T-helper 1 cell treated with Interleukin-12 subunit alpha and Interleukin-12 subunit beta and Interleukin-4 antibody, amounts not matched to agents 30 μg/mL and 1 μg/mL, for 36 hours (primary cell): ENCODE measurements at regions not wholly inside any gene's neighbourhood (a gene's known extent, or its start where the extent isn't known, plus 50 kb on each side); places are given as distances from the start of the nearest gene placed in this dataset.
"Not testable (repeated sequence)": the region's sequence is repeated elsewhere in the genome, so short reads cannot be mapped to it uniquely, and the experiment has no call there.

ENCODE experiments used
- H3K27ac Mint-ChIP-seq: one replicate; pipeline ENCODE4 v1.8.0; 2021; ENCODE audit warnings: mild to moderate bottlenecking, mixed read lengths
- H3K27me3 Mint-ChIP-seq: one replicate; pipeline ENCODE4 v1.8.0; 2021; ENCODE audit warnings: low read depth, mixed read lengths
- H3K36me3 Mint-ChIP-seq: one replicate; pipeline ENCODE4 v1.8.0; 2021; ENCODE audit warnings: low read depth, mixed read lengths
- H3K4me1 Mint-ChIP-seq: one replicate; pipeline ENCODE4 v1.8.0; 2021; ENCODE audit warnings: low read depth, mixed read lengths
- H3K4me3 Mint-ChIP-seq: one replicate; pipeline ENCODE4 v1.8.0; 2021; ENCODE audit warnings: mild to moderate bottlenecking, moderate library complexity, mixed read lengths
- H3K9me3 Mint-ChIP-seq: one replicate; pipeline ENCODE4 v1.8.0; 2021; ENCODE audit warnings: mixed read lengths

DNA sequence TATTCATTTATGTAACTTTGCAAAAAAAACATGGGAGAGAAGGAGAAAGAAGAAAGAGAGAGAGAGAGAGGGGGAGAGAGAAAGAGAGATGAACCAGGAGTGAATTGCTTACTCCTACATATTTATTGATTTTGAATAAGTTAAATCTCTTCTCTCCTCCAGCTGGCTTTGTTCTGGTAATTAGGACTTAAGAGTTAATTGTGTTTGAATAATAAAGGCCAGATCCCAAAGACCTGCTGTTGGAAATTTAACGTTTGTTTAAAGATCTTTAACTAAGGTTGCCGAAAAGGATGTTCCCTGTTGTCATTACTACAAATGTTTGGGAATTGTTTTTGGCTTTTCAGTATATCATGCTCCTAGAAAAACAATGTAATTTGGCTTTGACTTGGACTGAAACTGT, 473.0 kb downstream of the TUSC1 start:
- Mint-ChIP-seq H3K27ac (no peak overlapping the region), H3K4me3 (no peak overlapping the region), H3K4me1 (no peaks in the 10 kb centered on the region), H3K36me3 (no peaks in the 10 kb centered on the region), H3K9me3 (peaks cover 34% of the 10 kb centered on the region), H3K27me3 (no peaks in the 10 kb centered on the region)

DNA sequence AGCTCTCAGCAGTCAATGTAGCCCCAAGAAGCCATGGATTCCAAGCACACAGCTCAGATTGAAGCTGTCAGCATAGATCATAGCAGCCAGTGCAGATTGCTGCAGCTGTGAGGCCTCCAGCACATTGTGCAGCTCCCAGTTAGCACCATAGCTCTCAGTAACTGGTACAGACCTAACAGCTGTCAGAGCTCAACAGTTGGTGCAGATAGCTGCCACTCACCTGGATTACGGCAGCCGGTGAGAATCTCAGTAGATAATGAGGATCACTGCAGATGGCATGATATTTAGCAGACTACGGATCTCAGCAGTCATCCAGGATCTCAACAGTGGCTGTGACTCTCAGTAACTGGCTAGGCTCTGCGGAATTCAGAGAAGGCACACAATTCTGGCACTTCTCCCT, 500.4 kb downstream of the TUSC1 start:
- Mint-ChIP-seq H3K27me3 (no peaks in the 10 kb centered on the region), H3K4me3 (no peak overlapping the region), H3K36me3 (no peaks in the 10 kb centered on the region), H3K27ac (no peak overlapping the region), H3K4me1 (no peaks in the 10 kb centered on the region), H3K9me3 (peaks cover 45% of the 10 kb centered on the region)

DNA sequence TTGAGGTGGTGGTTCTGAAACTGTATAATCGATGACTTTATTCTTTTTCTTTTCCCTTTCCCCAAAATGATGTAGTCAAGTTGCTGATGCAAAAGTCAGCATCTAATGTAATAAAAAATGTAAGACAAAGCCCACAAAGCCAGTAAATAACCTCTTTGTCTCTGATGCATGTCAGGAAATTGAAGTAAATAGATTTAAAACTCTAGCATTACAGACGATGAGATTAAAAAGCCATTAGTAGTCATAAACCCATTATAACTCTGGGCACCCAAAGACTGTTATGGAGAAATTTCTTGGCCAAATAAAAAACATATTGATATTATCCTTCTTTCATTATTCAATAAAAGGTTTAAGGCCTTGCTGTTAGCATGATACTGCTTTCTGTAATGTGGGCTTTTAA, 548.7 kb downstream of the TUSC1 start:
- no peaks in the 10 kb centered on the region for H3K4me1 Mint-ChIP-seq
- H3K36me3 Mint-ChIP-seq = no peaks in the 10 kb centered on the region
- peaks cover 30% of the 10 kb centered on the region for H3K9me3 Mint-ChIP-seq
- no peaks in the 10 kb centered on the region for H3K27me3 Mint-ChIP-seq
- no peak overlapping the region for H3K4me3 Mint-ChIP-seq
- H3K27ac Mint-ChIP-seq = no peak overlapping the region

DNA sequence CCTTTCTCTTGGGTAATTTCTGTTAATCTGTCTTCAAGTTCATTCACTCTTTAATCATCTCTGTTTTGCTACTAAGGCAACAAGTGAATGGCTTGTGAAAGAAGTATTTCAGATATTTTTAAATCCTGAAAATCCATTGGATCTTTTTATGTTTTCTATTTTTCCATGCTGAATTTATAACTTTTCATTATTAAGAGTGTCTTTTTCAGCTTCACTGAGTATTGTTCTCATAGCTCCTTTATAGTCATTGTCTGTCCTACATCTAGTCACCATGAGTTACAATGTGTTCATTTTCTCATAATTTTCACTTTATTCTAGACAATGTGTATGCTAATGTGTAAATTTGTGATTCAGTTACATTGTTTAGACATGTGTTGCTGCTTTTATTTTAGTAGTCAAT, 556.4 kb downstream of the TUSC1 start:
- no peaks in the 10 kb centered on the region for H3K27me3 Mint-ChIP-seq
- no peak overlapping the region for H3K4me3 Mint-ChIP-seq
- H3K9me3 Mint-ChIP-seq = peaks cover 40% of the 10 kb centered on the region
- no peaks in the 10 kb centered on the region for H3K4me1 Mint-ChIP-seq
- H3K36me3 Mint-ChIP-seq = no peaks in the 10 kb centered on the region
- no peak overlapping the region for H3K27ac Mint-ChIP-seq

DNA sequence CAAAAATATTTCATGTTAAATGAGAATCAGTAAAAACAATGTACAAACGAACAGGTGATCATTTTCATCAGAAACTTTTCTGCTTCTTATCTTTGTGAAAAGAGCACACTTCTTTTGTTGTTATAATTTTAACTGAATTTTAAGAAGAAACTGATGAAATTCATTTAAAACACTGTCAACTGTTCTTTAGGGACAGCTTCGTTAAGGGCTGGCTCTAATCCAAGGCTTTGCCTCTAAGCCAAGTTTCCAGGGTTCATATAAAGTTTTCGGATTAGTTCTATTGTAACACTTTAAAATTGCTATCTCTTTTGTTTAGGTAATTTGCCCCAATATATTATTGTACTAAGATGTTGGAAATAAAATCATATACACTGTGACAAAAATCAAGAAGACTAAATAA, 559.2 kb downstream of the TUSC1 start:
- Mint-ChIP-seq H3K9me3 (peaks cover 36% of the 10 kb centered on the region), H3K4me1 (no peaks in the 10 kb centered on the region), H3K27me3 (no peaks in the 10 kb centered on the region), H3K27ac (no peak overlapping the region), H3K36me3 (no peaks in the 10 kb centered on the region), H3K4me3 (no peak overlapping the region)

DNA sequence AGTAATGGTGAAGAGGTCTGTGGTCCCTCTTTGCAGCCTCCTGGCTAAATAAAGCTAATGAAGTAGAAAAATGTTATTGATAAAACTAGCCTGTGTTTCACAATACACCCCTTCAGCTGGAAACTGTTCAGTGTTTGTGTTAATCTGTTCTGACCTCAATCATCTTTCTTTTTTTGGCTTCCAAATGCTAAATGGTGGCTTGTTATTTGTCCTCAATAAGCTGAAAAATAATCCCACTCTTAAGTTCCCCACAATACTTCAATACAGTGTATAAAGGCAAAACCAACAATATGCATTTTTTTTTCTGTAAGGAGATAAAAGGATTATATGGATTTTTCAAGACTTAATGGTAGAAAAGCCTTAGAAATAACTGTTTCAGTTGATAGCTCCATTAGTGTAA, 560.5 kb downstream of the TUSC1 start:
- Mint-ChIP-seq H3K27me3 (no peaks in the 10 kb centered on the region), H3K4me3 (no peak overlapping the region), H3K27ac (no peak overlapping the region), H3K9me3 (peaks cover 35% of the 10 kb centered on the region), H3K36me3 (no peaks in the 10 kb centered on the region), H3K4me1 (no peaks in the 10 kb centered on the region)

DNA sequence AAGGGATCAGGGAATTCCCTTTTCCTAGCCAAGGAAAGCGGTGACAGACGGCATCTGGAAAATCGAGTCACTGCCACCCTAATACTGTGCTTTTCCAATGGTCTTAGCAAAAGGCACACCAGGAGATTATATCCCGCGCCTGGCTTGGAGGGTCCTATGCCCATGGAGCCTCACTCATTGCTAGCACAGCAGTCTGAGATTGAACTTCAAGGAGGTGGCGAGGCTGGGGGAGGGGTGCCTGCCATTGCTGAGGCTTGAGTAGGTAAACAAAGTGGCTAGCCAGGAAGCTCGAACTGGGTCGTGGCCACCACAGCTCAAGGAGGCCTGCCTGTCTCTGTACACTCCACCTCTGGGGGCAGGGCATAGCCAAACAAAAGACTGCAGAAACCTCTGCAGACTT, 556.5 kb upstream of the IZUMO3 start:
- not testable (repeated sequence) for H3K36me3 Mint-ChIP-seq, H3K27ac Mint-ChIP-seq, H3K27me3 Mint-ChIP-seq, H3K4me3 Mint-ChIP-seq, H3K4me1 Mint-ChIP-seq
- H3K9me3 Mint-ChIP-seq = peaks cover 30% of the 10 kb centered on the region

DNA sequence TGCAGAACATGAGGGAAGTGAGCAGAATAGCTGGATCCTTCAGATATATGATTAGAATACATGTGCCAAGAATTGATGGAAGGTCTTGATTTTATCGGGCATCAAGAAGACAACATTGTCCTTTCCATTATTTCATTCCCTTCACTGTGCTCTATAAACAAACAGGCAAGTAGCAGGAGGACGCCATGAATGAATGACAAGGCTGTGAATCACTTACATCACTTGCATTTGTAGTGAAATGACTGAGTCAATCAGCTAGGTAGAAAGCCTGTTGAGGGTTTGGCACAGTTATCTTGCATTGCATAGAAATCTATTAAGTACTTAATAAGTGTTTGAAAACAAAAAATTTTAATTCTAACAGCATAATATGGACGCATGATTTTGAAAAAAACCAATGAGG, 548.8 kb upstream of the IZUMO3 start:
- H3K27ac Mint-ChIP-seq = no peak overlapping the region
- no peak overlapping the region for H3K4me3 Mint-ChIP-seq
- no peaks in the 10 kb centered on the region for H3K9me3 Mint-ChIP-seq
- H3K27me3 Mint-ChIP-seq = no peaks in the 10 kb centered on the region
- no peaks in the 10 kb centered on the region for H3K36me3 Mint-ChIP-seq
- H3K4me1 Mint-ChIP-seq = no peaks in the 10 kb centered on the region

DNA sequence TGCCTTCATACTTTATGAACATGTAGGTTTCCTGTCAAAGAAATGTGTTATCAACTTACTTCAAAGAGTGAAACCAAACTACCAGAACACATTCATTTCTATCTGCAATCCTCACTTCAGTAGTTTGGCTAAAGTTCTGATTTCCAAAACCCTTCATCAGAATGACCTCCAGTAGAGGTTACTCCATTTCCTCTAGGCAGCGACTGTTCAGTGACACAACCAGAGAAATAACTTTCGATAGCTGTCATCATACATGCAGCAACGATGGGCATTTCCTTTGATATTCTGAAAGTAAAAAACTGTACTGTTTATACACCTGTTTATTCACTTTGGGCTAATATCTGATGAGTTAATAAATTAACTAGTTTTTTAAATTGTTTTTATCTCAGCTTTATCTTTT, 532.5 kb upstream of the IZUMO3 start:
- Mint-ChIP-seq H3K27me3 (no peaks in the 10 kb centered on the region), H3K9me3 (peaks cover 17% of the 10 kb centered on the region), H3K27ac (no peak overlapping the region), H3K4me1 (no peaks in the 10 kb centered on the region), H3K4me3 (no peak overlapping the region), H3K36me3 (no peaks in the 10 kb centered on the region)

DNA sequence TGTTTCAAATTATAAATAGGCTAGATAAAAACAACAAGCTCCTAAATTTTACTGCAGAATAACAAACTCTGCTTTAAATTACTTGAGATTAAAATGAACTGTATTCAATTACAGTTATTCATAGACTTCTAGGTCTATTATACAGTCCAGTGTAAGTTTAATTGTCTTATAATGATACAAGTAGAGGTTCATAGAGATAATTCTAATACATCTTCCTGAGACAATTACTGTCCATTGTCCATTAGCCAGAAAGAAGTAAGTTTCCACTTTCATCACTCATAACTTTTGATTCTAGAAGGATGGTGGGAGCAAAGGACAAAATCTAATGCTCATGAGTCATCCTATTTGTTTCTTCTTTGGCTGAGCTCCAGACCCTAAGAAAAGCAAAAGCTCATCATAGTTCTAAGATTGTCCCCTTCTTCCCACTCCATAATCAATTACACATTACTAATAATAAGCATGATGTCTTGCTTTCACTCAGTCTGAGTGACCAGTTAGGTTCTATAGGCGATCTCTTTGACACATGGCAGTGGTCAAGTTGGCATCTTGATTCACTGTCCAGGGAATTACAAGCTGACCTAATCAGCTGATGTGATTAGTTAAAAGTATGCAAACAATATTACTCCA, 502.5 kb upstream of the IZUMO3 start:
- Mint-ChIP-seq H3K4me1 (no peaks in the 10 kb centered on the region), H3K27me3 (no peaks in the 10 kb centered on the region), H3K4me3 (no peak overlapping the region), H3K9me3 (peaks cover 20% of the 10 kb centered on the region), H3K36me3 (no peaks in the 10 kb centered on the region), H3K27ac (no peak overlapping the region)

DNA sequence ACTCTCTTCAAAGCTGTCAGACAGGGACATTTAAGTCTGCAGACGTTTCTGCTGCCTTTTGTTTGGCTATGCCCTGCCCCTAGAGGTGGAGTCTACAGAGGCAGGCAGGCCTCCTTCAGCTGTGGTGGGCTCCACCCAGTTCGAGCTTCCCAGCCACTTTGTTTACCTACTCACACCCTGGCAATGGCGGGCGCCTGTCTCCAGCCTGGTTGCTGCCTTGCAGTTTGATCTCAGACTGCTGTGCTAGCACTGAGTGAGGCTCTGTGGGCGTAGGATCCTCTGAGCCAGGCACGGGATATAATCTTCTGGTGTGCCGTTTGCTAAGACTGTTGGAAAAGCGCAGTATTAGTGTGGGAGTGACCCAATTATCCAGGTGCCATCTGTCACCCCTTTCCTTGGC, 499.8 kb upstream of the IZUMO3 start:
- H3K36me3 Mint-ChIP-seq, H3K4me1 Mint-ChIP-seq, H3K4me3 Mint-ChIP-seq, H3K27me3 Mint-ChIP-seq, H3K27ac Mint-ChIP-seq: not testable (repeated sequence)
- H3K9me3 Mint-ChIP-seq = peaks cover 21% of the 10 kb centered on the region

DNA sequence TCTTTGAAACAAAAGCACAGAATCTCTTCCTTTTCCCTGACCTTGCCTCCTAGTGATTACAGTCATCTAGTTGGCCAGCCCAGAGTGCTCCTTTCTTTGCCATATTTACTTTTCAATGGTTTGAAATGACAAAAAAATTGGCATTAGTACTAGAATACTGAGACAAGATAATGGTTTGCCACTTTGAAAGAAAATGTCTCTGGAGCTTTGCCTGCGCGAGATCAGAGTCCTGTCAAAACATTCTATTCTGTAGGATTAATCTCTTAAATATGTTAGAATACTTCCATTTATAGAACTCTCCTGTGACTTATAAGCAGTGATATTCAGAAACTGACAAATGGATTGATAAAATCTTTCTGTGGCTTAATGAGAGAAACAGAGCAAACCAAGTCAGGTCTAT, 484.0 kb upstream of the IZUMO3 start:
- Mint-ChIP-seq H3K27me3 (no peaks in the 10 kb centered on the region), H3K4me3 (no peak overlapping the region), H3K36me3 (no peaks in the 10 kb centered on the region), H3K4me1 (no peaks in the 10 kb centered on the region), H3K27ac (no peak overlapping the region), H3K9me3 (peaks cover 19% of the 10 kb centered on the region)

DNA sequence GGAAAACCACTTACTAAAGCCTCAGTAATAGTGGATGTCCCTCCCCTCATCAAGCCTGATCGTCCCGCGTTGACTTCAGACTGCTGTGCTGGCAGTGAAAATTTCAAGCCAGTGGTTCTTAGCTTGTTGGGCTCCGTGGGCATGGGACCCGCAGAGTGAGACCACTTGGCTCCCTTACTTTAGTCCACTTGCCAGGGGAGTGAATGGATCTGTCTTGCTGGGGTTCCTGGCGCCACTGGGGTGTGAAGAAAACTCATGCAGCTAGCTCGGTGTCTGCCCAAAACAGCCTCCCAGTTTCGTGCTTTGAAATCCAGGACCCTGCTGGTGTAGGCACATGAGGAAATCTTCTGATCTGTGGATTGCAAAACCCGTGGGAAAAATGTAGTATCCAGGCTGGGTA, 480.0 kb upstream of the IZUMO3 start:
- no peak overlapping the region for H3K27ac Mint-ChIP-seq
- H3K27me3 Mint-ChIP-seq = no peaks in the 10 kb centered on the region
- H3K4me1 Mint-ChIP-seq = no peaks in the 10 kb centered on the region
- peaks cover 44% of the 10 kb centered on the region for H3K9me3 Mint-ChIP-seq
- H3K36me3 Mint-ChIP-seq = no peaks in the 10 kb centered on the region
- no peak overlapping the region for H3K4me3 Mint-ChIP-seq

DNA sequence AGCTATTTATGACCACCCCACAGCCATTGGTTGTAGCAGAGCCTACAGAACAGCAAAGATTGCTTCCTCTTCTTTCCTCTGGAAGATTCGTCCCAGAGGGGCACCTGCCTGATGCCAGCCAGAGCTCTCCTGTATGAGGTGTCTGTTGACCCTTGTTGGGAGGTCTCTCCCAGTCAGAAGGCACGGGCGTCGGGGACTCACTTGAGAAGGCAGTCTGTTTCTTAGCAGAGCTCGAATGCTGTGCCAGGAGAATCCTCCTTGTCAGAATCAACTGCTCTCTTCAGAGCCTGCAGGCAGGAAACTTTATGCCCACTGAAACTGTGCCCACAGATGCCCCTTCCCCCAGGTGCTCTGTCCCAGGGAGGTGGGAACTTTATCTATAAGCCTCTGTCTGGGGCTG, 479.5 kb upstream of the IZUMO3 start:
- Mint-ChIP-seq H3K9me3 (peaks cover 46% of the 10 kb centered on the region), H3K27ac (no peak overlapping the region), H3K4me3 (no peak overlapping the region), H3K4me1 (no peaks in the 10 kb centered on the region), H3K36me3 (no peaks in the 10 kb centered on the region), H3K27me3 (no peaks in the 10 kb centered on the region)

DNA sequence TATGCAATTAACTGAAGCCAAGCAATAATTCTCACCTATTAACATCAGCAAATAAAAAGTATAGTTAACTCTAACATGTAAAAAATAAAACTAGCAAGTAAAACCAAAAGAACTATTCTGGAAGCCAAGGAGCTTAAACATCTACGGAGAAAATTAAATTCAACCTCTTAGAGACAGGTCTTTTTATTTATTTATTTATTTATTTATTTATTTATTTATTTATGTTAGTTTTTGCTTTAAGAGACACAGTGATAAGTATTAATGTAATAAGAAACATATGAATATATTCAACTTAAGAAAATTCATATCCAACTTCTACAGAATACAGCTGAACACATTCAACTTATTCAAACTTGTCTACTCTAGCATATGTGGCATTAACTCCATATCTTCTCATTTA, 472.1 kb upstream of the IZUMO3 start:
- H3K4me1 Mint-ChIP-seq = no peaks in the 10 kb centered on the region
- H3K9me3 Mint-ChIP-seq = peaks cover 29% of the 10 kb centered on the region
- H3K4me3 Mint-ChIP-seq = no peak overlapping the region
- no peaks in the 10 kb centered on the region for H3K36me3 Mint-ChIP-seq
- no peak overlapping the region for H3K27ac Mint-ChIP-seq
- H3K27me3 Mint-ChIP-seq = no peaks in the 10 kb centered on the region

DNA sequence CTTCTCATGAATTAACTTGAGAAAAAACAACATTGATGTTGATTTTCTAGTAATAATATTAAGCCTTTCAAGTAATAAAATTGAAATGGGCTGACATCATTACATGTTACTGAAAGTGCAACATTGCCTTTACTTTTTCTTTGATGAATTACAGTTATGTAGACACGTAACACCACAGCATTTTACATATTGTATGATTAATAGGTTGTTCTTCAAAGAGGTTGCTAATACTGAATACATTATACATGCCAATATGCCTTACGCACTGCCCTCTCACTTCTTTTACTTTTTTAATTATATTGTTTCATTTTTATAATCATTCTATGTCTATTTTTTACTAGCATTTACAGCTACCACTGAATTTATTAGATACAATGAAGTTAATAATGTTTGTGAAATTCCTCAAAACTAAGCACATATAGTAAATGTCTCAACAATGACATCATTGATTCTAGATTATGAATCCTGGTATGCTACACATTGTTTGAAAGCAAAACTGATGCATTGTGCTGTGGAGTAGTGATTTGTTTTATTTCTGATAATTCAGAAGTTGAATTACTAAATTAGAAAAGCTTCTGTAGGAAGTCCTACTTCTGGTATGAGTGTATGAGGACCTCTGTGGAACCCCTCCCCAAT, 464.4 kb upstream of the IZUMO3 start:
- no peaks in the 10 kb centered on the region for H3K36me3 Mint-ChIP-seq
- no peaks in the 10 kb centered on the region for H3K27me3 Mint-ChIP-seq
- no peaks in the 10 kb centered on the region for H3K4me1 Mint-ChIP-seq
- H3K4me3 Mint-ChIP-seq = no peak overlapping the region
- H3K9me3 Mint-ChIP-seq = peaks cover 20% of the 10 kb centered on the region
- no peak overlapping the region for H3K27ac Mint-ChIP-seq
